Heart left ventricle (tissue), 13 donors: ENCODE measurements at regions not wholly inside any gene's neighbourhood (a gene's known extent, or its start where the extent isn't known, plus 50 kb on each side); places are given as distances from the start of the nearest gene placed in this dataset.

ENCODE experiments used
- POLR2A ChIP-seq, 2 donors: fragments of 450-650 bp; IDR thresholded peaks; one replicate each; pipeline ENCODE4 v1.6.1; 2017; ENCODE audit warnings: antibody characterized with exemption in 2 of 2, mild to moderate bottlenecking in 2 of 2, moderate library complexity in 2 of 2
- TF ChIP-seq, protein P1 (sequence below), 12 donors: fragments of 200-600 bp; sonication (generic) in 4 of 12; IDR thresholded peaks; one replicate each; pipeline versions ENCODE4 v1.5.0 to v1.8.0; 2018 to 2022; ENCODE audit warnings: antibody characterized with exemption in 12 of 12, mild to moderate bottlenecking in 5 of 12
- donor health status: ischemic (EF 13 %, LVEDD 7.1; RV severe dilation, severe dysfunction).
- donor health status: DM: no; HTN: yes; CAD: no.
- donor health status: DM: no; HTN: no; CAD: no.
- donor health status: ischemic (EF 25% LVEDD 6.9; RV normal size, moderate dysfunction).
- donor health status: ischemic (EF 25% LVEDD 5.7; RV mildly dilated, moderate dysfunction).
- donor health status: ischemic (EF 35%, LVEDD 5.7; RV mildly dilated, moderate dysfunction).
- donor health status: nonischemic (EF 11% LVEDD 7.7; RV severe dilation, severe dysfunction).
- donor health status: DM: yes; HTN: yes; CAD: no.
- donor health status: PGD.
- donor health status: ischemic (EF 29% LVEDD 5.4; RV normal size, mild dysfunction).
- donor health status: nonischemic (EF 23%, LVEDD 6.1; RV moderate dilation, normal function).

DNA sequence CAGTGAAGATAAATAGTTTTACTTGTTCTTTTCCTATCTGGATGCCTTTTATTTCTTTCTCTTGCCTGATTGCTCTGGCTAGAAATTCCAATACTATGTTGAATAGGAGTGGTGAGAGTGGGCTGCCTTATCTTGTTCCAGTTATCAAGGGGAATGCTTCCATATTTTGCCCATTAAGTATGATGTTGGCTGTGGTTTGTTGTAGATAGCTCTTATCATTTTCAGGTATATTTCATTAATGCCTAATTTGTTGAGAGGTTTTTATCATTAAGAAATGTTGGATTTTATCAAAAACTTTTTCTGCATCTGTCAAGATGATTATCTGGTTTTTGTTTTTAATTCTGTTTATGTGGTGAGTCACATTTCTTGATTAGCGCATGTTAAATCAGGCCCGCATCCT, 655.8 kb downstream of the NUP35 start:
- TF ChIP-seq, protein P1, sequence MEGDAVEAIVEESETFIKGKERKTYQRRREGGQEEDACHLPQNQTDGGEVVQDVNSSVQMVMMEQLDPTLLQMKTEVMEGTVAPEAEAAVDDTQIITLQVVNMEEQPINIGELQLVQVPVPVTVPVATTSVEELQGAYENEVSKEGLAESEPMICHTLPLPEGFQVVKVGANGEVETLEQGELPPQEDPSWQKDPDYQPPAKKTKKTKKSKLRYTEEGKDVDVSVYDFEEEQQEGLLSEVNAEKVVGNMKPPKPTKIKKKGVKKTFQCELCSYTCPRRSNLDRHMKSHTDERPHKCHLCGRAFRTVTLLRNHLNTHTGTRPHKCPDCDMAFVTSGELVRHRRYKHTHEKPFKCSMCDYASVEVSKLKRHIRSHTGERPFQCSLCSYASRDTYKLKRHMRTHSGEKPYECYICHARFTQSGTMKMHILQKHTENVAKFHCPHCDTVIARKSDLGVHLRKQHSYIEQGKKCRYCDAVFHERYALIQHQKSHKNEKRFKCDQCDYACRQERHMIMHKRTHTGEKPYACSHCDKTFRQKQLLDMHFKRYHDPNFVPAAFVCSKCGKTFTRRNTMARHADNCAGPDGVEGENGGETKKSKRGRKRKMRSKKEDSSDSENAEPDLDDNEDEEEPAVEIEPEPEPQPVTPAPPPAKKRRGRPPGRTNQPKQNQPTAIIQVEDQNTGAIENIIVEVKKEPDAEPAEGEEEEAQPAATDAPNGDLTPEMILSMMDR (IDR thresholded peaks at IDR 0.05) = no peak
- no peak for TF ChIP-seq POLR2A (IDR thresholded peaks at IDR 0.05)
